LoVo (cell line): ENCODE measurements at regions not wholly inside any gene's neighbourhood (a gene's known extent, or its start where the extent isn't known, plus 50 kb on each side); places are given as distances from the start of the nearest gene placed in this dataset.
"Not testable (repeated sequence)": the region's sequence is repeated elsewhere in the genome, so short reads cannot be mapped to it uniquely, and the experiment has no call there.

Experiments used
- DNase-seq: peaks from one replicate; pipeline ENCODE4 v3.0.0-alpha.2; 2016; ENCODE audit warnings: low spot score

- DNase-seq, result no peak
Observed at GRCh38 chr2:16189029-16189835, 248.9 kb downstream of the MYCN start.

DNA sequence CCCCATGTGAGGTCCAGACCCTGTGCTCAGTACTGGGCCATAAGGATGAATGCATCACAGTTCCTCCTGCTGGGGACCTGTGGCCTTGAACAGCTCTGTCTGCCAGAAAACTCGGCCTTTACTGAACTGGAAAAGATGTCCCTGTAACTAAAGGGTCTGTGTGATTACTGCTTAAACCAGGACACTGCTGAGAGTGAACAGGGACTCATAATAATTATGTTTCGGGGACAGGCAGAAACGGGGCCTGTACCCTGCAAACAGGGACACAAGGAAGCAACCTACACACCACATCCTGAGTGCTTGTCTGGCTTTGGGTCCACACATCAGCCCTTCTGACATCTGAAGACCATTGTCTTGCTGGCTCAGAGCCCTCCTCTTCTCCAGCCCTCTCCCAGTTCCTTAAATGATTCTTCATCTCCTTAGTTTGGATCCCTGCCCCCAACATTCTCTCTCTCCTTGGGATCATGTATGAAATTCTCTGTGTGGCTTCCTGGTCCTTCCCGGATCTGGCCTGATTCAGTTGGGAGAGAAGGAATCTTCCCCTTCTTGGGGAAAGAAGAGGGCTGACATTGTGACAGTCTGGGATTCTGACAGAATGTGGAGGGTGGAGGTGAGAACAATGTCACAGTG, 248.0 kb downstream of the MYCN start:
- no peak for DNase-seq

GRCh38 chr2:16187482-16187817, 247.1 kb downstream of the MYCN start:
- peak; percentile 18 for DNase-seq

DNA sequence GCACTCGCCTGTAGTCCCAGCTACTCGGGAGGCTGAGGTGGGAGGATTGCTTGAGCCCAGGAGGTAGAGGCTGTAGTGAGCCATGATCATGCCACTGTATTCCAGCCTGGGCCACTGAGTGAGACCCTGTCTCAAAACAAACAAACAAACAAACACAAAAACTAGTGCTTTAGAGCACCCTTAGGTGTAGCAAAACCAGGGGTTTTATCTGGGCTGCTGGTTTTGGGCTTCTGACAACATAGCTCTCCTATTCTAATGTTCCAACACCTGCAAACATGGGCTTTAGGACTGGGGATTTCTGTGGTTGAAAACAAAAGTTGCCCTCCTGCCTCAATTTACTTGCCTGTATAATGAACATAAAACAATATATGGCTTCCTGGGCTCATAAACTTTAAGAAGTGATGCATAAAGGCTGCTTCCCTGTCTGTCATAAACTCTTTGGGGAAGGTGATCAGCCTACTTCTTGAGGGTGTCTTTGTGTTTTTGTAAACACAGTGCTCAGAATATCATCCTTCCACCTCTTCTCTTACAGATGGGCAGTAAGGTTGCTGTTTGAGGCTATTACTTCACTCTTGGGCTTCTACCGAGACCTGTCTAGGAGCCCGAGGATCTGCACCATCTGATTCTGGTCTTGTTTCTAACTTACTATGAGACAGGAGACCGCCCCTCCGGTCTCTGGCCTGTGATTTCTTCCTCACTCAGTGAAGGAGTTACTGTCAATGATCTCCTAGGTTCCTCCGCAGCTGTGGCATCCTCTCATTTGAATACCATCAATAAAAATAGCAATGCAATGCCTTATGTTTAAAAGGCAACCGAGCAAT, 246.5 kb downstream of the MYCN start:
- DNase-seq, result no peak

GRCh38 chr2:16185801-16186272, 245.5 kb downstream of the MYCN start:
- DNase-seq, result no peak

DNA sequence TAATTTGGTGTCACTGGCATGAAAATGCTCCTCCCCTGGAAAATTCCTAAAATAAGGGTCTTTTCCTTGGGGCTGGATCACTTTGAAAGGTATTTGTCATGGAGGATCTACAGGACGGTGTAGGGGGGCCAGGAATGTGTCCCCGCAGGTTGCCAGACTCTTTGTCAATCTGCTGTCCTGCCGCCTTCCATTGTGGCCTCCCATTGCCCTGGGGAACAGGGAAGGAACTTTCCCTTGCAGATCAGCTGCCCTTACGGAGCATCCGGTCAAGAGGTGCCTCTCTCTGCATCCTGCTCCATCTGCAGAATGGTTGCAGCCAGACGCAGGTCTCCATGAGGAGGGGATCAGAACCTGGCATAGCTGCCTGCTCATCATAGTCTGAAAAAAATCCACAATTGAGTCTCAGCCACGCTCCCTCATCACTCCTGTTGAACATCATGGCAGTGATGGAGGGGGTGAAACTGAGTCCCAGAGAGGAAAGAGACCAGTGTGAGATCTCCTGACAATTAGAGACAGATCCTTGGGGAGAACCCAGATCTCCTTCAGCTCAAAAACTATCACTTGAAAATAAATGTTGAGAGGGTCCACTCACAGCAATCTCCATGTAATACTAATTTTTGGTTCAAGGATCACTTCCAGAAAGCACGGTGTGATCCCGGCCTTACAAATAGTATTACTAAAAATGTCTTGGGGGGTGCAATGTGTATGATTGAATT, 244.8 kb downstream of the MYCN start:
- DNase-seq, result no peak

DNA sequence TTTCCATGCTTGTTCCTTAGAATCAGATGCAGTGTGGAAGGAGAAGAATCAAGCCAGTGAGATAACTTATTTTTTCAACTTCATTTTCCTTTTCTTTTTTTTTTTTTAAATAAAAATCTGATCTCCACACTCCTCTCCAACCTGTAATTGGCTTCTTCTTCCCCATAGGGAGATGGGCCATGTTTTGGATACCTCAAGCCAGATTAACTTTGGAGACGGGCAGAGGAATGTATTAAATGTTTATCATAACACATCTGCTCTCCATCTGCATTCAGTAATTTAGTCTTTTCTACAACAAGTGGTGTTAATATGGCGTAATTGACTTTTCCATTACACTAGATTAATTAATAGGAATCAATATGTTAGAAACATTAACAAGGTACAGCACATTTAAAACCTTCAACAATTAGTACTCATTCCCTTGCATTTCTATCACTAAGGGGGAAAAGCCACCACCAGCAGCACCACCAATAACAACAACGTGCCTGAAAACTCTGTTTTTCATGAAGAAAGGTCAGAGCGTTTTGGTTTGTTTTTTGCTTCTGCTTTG, 244.1 kb downstream of the MYCN start:
- no peak for DNase-seq

- no peak for DNase-seq
Observed at GRCh38 chr2:16183345-16183744, 243.0 kb downstream of the MYCN start.

GRCh38 chr2:16182841-16183240, 242.5 kb downstream of the MYCN start:
- no peak for DNase-seq

- not testable (repeated sequence) for DNase-seq
Observed at GRCh38 chr2:16182311-16182815, 242.0 kb downstream of the MYCN start.

DNA sequence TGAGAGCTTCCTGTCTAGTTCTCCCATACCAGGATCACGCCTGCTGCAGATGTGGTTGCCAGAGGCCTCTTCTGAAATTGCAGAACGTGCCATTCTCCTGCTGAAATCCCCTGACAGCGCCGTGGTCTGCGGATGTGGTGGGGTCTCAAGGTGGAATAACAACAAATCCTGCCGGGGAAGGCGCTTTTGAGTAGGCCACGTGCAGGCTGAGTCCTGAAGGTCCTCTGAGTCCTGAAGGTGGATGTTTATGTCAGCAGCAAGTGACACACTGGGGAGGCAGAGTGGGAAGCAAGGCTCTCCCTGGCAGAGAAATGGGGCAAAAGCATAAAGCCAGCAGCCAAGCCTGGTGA, 241.4 kb downstream of the MYCN start:
- no peak for DNase-seq

DNA sequence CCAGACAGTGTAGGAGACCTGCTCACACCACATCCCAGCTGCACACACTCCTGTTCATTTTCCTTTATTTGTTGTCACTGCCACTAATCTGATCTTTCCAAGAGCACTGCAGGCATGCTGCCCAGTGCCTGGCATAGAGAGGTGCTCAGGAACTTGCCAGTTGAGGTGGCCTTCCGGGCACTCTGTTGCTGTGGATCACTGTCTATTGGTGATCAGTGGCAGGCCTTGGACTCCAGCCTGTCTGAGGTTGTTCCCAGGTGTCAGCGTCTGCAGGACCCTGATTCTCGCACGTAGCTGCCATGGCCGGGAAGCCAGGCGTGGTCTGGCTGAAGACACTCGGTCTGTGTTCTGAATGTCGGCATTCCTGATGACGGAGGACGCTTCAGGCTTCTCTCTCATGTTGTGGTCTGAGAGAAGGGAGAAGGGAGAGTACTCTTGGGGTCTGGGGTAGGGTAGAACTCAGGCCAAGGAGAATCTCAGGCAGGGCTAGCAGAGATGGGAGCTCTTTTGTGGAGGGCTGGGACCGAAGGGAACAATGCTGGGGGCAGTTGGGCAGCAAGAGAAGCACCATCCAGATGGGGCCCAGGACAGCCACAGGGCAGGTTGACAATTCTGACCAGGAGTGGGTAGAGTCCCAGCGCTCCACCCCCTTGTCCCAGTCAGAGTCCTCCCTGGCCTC, 240.9 kb downstream of the MYCN start:
- DNase-seq, result no peak

DNA sequence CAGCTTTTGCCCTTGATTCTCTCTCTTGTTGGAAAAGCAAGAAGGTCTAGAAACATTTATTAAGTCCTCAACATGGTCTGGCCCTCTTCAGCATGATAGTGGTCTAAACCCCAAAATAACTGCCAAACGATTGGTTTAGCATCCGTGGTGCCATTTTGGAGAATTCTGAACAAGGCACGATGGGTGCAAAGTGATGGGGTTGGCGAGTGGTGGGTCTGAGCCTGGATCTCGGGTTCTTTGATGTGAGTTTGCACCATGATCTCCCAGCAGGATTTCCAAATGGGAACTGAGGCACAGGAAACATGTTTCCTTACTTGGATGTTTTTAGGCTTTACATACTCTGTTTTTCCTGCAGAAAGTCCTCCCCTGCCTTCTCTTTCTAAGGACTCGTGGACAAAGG, 240.3 kb downstream of the MYCN start:
- no peak for DNase-seq

DNA sequence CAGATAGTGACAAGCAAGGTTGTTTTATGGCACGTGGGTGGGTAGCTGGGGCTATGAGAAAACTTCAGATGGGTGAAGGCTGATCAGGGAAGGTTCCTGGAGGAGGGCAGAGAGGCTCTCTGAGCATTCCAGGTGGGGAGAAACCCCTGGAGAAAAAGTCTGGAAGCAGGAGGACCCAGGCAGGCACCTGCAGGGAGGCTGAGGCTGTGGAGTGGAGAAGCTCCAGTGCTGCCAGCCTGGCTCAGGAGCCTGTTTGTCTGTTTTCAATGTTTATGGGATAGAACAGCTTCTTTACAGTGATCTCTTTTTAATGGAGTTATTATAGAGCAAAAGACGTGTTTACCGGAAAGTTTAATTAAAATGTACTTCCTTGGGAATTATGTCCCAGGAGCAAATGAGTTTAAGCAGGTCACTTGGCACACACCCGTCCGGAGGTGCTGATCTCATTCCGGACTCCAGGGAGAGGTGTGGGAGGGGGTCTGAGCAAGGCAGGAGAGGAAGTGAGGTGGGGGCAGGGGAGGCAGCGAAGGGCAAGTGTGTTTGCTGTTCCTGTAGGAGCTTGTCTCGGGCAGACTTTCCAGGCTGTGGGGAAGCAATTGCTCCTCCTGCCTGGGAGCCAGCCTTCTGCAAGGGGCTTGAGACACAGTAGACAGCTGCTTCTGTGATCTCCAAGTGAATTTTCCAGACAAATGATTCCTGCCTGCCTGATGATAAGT, 239.5 kb downstream of the MYCN start:
- no peak for DNase-seq

GRCh38 chr2:16178551-16179130, 238.3 kb downstream of the MYCN start:
- DNase-seq, result no peak

DNA sequence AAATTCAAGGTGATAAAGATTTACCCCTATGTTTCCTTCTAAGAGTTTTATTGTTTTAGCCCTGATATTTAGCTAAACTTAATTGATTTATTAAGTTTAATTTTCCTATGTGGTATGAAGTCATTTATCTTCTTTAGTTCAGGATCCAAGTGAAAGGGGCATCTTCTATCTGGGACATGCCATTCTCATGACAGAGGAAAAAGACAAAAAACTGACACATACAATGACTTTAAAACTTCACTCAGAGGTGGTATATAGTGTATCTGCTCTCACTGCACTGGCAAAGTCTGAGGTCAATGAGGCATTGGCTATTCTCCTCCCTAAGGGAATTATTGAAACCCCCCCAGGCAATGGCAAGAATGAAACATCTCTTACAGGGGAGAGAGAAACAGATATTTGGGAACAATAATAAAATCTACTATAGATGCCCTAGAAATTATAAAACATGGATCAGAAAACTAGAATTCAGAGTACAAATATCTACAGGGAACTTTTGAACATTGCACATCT, 237.4 kb downstream of the MYCN start:
- DNase-seq, result no peak

DNA sequence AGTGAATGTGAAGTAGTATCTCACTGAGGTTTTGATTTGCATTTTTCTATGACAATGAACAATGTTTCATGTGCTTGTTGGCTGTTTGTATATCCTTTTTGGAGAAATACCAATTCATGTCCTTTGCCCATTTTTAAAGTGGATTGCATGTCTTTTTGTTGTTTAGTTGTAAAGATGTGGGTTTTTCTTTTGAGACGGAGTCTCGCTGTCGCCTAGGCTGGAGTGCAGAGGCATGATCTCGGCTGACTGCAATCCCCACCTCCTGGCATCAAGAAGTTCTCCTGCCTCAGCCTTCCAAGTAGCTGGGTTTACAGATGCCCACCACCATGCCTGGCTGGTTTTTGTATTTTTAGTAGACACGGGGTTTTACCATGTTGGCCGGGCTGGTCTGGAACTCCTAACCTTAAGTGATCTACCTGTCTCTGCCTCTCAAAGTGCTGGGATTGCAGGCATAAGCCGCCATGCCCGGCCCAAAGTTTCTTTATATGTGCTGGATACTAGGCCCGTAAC, 236.7 kb downstream of the MYCN start:
- DNase-seq, result no peak

GRCh38 chr2:16175247-16175825, 235.0 kb downstream of the MYCN start:
- DNase-seq, result no peak

DNA sequence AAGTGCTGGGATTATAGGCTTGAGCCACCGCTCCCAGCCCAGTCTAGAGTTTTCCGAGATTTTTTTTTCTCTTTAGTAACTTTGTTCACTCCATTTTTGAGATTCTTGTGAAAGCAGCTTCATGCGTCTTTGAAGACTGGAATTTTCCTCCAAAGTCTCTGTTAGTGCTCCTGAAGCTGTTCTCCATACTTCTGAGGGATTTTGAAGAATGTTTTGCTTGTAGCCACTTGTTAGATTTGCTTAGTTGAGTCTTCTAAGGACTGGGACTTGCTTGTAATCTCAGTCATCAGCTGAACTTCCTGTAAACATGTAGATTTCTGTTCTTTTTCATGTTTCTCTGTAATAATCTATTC, 234.3 kb downstream of the MYCN start:
- DNase-seq, result no peak
